Ramos (cell line): ENCODE measurements at regions not wholly inside any gene's neighbourhood (a gene's known extent, or its start where the extent isn't known, plus 50 kb on each side); places are given as distances from the start of the nearest gene placed in this dataset.

ENCODE experiments used
- in situ Hi-C: fragments of 300-500 bp; cut with MboI; formaldehyde crosslinking; loops from one replicate; pipeline ENCODE4 v1.14.3; 2022; ENCODE audit warnings: low sequenced_read_pairs; ENCODE audit not compliant: unreplicated experiment

DNA sequence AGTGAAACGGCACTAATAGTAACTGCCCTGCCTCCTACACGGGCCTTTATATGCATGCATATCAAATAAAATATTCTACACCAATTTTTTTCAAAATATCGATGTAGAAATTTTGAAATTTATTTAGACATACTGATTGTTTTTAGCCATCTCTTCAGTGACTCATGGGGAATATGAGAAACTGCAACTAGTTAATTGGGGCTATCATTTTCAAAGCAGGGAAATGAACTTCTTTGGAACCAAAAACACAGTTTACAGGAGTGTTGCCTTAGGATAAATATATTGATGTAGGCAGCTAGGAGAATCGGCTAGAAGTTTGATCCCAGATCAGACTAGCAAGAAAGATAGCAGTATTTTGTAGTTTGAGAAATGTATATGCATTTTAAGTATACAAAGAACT is 1010.8 kb upstream of the AGA start:
- in situ Hi-C loops, result no loop called here

DNA sequence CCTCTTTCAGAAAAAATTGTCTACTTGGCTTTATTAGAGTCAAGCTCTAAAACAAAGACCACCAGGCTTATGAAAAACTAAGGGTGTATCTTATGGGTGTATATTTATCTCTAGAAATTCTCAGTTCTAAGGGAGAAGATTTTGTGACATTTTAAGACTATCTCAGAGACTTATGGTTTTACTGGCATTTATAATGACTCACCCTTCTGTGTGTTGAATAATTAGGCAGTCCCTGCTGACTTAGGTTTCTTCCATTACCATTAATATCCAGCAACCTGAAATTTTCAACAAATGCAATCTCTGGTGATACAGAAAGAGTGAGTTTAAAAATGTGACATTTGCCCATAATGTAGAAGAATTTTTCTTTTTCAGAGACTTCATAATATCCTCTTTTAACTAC is 1015.0 kb upstream of the AGA start:
- in situ Hi-C loops, result no loop called here

DNA sequence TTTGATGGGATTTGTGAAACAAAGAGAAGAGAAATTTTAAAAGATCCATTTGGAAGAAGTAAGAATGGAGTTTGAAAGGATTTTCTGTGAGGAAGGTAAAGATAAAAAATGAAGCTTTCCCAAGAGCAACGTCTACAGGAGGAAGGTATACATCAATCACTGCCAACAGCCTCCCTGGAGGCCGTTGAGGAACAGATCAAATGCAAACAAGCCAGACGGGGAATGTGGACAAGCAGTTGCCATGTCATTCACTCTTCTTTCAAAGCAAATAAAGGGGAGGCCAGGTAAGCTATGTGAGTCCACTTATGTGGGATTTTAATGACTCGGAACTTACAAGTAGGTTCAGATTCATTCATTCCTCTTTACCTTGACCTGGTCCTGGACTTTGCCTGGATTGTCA is 1020.5 kb upstream of the AGA start:
- in situ Hi-C loops, result no loop called here

DNA sequence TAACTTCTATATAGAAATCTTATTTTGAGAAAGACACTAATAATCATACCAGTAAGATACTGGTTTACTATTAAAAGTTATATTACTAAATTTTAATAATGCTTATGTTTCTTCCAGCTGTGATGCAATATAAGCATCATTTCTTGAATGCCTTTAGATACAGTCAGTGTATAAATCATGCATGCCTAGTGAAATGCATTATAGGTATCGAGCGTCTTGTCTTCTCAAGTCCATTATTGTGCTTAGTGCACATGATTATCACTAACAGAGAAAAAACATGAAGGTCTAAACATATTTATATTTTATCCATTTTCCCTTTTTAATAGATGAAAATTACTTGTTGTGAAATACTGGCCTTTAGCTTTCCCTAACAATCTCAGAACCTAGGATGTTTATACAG is 1021.5 kb upstream of the AGA start:
- in situ Hi-C loops, result no loop called here

DNA sequence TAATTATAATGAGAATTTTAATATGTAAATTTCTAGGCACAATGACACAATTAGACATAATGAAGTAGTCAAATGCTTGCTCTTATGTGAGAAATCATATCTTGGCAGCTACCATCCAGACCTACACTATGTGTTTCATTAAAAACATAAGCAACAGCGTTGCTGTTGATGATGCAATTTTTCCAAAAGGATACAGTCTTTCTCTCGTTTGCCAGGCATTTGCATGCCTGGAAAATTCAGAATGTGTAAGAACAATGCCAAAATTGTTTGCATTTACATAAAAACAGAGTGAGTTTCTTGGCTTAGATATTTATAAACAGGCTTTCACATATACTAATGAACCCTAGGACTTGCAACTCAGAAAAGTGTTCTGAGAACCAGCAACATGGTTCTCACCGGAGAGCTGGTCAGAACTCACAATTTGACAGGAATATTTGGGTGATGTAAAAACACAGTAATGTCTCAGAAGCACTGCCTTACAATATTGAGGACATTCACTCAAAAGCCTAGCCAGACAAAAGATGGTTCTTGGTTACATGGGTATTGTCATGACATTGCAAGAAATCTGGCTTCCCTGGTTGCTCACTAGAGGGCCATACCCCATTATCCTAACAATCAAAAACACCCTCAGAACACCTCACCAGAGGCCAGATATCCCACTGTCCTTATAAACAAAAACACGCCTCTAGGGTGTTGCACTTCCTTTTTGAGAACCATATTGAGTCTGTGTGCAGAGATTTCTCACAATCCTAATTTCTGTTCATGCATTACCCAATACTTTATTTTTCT is 1029.0 kb upstream of the AGA start:
- in situ Hi-C loops, result no loop called here

DNA sequence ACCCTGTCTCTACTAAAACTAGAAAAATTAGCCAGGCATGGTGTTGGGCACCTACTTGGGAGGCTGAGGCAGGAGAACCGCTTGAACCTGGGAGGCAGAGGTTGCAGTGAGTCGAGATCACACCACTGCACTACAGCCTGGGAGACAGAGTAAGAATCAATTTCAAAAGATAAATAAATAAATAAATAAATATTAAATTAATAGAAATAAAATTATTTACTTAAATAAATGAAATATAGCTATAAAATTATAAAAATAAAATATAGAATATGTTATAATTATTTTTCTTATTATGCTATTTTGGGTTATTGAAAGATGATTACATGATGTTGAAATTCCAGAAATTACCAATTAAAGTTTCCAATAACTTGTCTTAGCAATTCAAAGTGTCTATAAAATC is 1029.8 kb upstream of the AGA start:
- in situ Hi-C loops, result no loop called here

DNA sequence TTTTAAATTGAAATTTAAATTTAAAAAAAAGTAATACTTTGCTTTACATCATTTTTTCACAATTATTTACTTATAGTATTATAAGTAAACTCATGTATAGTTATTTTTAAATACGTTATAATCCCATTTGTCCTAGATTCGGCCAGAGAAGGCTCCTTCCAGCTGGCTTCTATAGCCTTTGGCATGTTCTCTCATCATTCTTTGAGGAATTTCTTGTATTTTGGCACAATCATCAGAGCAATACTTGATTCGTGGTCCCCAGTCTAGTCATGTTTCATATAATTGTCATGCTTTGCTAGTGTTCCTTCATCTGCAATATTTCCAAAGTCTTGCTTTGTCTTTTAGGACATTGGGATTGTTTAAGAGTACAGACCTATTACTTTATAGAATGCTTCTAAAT is 1037.9 kb upstream of the AGA start:
- in situ Hi-C loops, result no loop called here

DNA sequence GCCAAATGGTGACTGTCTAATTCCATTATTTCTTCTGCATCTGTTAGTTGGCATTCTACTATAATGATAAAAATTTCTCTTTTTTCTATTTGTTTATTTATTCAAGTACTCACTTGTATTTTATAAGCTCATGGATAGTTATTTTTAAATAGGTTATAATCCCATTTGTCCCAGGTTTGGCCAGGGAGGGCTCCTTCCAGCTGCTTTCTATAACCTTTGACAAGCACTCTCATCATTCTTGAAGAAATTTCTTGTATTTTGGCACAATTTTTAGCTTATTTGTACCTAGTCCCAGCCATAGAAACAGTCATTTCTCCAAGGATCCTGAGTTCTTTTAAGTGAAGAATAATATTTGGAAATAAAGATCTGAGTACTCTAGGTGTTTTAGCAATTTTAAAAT is 1038.6 kb upstream of the AGA start:
- in situ Hi-C loops, result no loop called here

DNA sequence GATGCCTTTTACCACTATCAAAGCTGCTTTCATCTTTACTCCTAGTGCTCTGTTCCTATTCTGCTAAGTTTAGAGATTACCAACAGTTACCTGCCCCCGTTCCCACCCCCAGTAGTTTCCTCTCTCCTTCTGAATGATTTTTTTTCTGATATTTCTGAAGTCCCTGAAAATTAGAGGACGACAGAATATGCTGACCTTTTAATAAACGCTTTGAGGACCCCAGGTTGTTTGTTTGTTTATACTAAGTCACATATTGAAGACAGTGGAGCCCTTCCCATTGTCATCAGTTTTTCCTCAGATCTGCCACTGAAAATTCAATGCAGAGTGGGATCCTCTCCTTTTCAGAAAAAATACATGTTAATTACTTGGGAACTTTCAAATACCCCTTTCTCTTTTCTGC is 1039.3 kb upstream of the AGA start:
- in situ Hi-C loops, result no loop called here

DNA sequence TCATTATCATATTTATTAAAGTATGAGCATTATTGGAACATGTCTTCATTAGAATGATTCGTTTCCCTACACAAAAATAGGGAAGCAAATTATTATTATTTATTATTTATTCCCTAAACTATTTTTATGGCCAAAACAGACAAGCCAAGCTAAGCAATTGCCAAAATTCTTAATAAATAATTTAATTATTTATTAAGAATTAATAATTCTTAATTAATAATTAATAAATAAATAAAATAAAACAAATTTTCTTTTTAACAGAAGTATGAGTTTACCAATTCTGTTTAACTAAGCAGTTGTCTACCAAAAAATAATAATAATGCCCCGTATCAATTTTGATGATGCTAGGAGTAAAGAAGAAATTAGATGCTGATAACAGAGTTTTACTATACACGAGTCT is 1080.8 kb upstream of the AGA start:
- in situ Hi-C loops, result no loop called here

DNA sequence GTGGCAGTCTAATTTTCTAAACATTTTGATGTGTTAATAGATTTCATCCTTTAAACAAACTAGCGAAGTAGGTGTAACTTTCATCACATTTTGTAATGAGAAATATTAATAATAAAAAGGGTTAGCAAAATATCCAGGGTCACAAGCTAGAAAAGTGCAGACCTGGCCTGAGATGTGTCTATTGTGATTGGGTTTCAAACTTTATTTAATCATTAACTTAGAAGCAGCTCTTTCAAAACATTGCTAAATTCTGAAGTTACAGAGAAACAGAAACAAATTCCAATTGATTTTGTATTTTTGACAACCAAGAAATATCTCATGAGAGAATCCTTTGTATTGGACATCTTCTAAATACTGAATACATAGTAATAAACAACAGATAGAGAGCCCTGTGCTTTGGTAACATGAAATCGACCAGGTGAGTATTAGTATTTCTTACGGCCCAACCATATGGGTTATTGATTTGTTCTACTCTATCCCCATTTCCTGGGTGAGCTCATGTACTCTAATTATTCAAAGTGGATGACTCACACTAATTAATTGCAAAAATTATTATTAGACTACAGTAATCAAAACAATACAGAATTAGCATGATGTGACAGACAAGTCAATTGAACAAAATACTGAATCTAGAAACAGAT is 1093.8 kb upstream of the AGA start:
- in situ Hi-C loops, result no loop called here

DNA sequence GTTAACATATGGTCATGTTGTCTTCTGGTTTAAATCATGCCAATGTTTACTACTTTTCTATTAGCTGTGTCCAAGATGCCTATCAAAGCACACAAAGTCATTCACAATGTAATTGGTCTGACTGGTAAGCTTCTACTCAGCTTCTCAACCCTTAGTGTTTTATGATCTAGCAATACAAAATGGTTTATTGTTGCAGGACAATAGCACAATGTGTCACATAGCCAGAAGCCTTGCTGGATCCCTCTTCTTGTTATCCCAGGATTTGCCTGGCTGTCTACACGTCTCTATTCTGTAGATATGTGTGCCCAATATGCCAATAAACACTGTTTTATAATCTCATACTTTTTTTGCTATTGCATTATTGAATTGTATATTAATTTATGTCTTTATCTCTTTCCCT is 1111.0 kb upstream of the AGA start:
- in situ Hi-C loops, result no loop called here

DNA sequence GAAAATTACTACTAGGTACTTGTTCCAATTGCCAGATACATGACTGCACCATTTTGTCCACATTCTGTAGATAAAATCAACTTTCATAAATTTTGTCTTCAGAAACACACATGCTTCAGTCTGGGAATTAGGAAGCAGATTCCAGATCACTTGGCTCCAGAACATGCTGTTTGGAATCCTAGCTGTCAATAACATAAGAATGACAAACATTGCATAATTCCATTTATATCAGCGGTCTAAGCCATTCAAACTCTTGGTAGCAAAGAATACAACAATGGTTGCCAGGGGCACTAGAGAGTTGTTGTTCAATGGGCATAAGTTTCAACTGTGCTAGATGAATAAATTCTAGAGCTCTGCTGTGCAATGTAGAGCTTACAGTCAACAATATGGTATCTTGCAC is 1112.1 kb upstream of the AGA start:
- in situ Hi-C loops, result no loop called here

DNA sequence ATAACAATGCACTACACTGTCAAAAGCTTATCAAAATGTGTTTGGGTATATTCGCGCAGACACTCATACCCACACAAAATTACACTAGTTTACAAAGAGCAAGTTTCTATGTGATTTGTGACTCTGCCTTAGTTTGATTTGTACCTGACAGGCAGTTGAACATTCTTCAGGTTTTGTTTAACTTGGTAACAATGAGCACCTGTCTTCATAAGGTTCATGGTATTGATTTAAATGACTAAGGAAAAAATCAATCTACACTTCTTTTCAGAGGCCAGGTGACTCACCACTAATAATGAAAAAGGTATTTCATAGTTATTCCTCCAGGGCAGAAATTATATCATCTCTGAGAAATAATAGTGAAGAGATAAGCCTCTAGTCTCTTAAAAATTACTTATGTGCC is 1114.6 kb upstream of the AGA start:
- in situ Hi-C loops, result no loop called here

DNA sequence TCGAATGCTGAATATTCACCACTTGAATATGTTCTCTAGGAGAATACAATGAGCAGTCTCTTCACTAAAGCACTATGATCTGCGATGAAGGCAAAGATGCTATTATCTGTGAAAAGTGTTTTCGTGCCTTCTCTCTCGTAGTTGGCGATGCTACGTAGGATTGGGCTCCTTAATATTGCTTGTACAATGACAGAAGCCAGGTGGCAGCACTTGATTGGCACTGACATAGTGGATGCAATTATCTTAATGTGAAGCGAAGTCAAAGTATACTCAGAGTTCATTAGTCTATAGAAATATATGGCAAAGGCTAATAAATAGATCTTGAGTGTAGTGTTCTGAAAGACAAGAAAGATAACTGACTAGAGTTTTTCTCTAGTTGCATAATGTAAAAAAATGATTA is 1135.7 kb upstream of the AGA start:
- in situ Hi-C loops, result no loop called here

DNA sequence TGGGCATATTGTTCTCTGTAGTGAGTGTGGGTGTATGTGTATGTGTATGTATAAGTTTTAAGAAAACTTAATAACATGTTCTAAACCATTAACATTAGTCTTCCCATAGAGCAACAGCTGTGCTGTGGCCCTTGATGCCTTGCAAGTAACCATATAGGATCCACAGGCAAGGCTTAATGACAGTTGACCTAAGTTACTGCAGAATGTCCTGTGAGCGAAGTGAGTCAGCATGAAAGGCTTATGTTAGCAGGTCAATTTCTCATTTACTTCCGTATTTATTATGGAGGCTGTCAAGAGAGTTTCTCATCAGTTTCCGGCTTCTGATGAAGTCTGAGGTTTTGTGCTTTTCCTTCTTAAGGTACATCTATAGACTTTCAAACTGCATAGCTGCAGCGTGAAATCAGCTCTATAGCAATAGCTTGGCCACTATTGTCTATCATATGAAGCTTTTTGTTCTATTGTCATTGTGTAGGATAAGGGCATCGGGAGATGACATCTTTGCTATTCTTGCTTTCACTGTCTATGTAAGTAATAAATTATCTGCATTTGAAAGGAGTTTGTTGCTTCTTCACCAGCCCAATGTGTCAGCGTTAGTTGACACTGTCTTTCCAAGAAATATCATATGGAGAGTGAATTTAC is 1153.4 kb upstream of the AGA start:
- in situ Hi-C loops, result no loop called here

DNA sequence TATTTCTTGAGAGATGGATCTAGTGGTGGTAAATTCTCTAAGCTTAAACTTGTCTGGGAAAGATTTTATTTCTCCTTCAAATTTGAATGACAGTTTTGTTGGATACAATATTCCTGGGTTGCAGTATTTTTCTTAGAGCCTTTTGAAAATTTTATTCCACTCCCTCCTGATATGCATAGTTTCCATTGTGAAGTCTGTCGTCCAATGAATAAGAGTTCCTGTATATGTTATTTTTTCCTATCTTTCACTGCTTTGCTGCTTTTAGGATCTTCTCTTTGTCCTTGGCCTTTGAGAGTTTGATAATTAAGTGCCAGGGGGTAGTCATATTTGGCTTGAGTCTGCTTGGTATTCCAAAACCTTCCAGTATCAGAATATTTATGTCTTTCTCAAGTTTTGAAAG is 1156.4 kb upstream of the AGA start:
- in situ Hi-C loops, result no loop called here

DNA sequence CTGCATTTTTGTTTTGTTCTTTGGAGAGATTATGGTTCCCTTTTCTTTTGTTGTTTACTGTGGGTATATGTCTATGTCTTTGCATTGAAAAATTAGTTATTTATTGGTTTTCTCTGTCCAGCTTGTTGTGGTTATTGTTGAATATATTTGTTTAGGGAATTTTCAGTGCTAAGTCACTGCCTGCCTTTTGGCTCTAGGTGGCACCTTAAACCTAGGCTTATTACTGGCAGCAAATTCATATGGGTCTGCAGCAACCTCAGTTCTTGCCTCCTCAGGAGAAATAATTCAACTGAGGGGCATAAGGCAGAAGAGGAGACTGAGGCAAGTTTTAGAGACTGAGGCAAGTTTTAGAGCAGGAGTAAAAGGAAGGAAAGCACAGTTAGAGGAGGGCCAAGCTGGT is 1157.3 kb upstream of the AGA start:
- in situ Hi-C loops, result no loop called here

DNA sequence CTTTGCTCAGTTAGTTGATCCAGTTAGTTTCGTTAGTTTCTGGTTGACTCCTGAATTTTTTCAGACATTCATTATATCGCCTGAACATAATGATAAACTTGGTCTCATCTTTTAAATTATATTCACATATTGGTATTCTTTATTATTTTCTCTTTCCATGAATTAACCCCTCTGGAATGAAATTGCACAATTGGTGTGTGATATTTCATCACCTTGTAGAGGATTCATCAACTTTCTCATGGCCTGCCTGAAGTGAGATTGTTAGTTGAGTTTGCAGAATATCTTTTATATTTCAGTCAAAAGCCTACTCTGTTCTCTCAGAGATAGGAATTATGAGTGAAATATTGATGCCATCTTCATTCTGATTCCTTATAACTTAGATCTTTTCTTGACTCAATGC is 1160.6 kb upstream of the AGA start:
- in situ Hi-C loops, result no loop called here

DNA sequence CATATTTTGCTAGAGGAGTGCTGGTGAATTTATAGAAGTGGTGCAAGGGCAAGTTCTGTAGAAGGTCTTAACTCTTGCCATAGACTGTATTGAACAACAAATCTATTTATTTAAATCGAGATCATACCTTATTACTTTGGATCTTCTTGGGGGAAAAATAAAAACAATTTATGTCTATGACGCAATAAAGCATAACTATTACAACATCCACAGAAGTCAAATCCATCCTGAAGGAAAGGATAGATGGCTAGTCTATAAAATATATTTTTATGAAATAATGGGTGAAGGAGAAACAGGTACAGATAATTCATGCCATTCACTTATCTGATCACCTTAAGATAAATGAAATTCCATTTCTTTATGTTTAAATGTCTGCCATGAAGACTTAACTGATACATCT is 1168.8 kb upstream of the AGA start:
- in situ Hi-C loops, result no loop called here

DNA sequence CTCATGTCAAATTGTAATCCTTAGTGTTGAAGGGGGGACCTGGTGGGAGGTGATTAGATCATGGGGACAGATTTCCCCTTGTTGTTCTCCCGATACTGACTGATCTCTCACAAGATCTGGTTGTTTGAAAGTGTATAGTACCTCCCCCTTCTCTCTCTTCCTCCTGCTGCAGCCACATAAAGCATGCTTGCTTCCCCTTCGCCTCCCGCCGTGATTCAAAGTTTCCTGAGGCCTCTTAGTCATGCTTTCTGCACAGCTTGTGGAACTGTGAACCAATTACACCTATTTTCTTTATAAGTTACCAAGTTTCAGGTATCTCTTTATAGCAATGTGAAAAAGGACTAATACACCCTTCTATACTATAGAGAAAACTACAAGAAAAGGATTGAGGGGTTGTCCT is 1170.5 kb upstream of the AGA start:
- in situ Hi-C loops, result no loop called here

DNA sequence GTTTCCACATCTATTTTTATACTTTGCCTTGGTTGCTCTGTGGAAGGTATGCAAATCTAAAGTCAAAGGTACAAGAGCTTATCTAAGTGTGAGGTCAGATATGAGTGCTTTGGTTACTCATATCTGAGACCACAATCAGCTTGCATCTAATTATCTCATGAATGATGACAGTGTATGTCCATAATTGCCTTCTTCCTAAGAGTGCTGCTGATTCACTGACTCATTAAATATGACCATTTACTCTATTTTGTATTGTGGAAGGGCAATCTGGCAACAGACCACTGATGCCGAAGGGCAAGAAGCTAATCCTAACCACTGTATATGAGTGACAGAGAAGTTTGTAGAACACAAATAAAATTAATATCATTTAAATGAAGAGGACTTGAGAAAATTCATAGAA is 1190.2 kb upstream of the AGA start:
- in situ Hi-C loops, result no loop called here
